ENCODE measurements at regions not wholly inside any gene's neighbourhood (a gene's known extent, or its start where the extent isn't known, plus 50 kb on each side); places are given as distances from the start of the nearest gene placed in this dataset.

GRCh38 chr11:133669371-133670053 lies 137.2 kb upstream of the OPCML start (continued):
- no peak for TF ChIP-seq ZHX1 (conservative IDR thresholded peaks at IDR 0.05; ENCODE audit: low read length)
- no peak for TF ChIP-seq CREBBP (IDR thresholded peaks at IDR 0.05; ENCODE audit: low read depth, low read length)
- no peak for TF ChIP-seq ZNF121 (CRISPR knock-in tag; conservative IDR thresholded peaks at IDR 0.05)
- no peak for TF ChIP-seq ARID3B (CRISPR knock-in tag; IDR thresholded peaks at IDR 0.05; ENCODE audit: borderline replicate concordance)
- TF ChIP-seq NR2C2 (CRISPR knock-in tag; IDR thresholded peaks at IDR 0.05), result no peak
- no peak for TF ChIP-seq NR2C2 (tag; IDR thresholded peaks at IDR 0.05)
- TF ChIP-seq XRCC5 (IDR thresholded peaks at IDR 0.05; ENCODE audit: low read depth, low read length), result no peak
- no peak for TF ChIP-seq ATF2 (CRISPR knock-in tag; IDR thresholded peaks at IDR 0.05)
- no peak for TF ChIP-seq TSHZ1 (CRISPR knock-in tag; IDR thresholded peaks at IDR 0.05)
